ENCODE measurements at regions not wholly inside any gene's neighbourhood (a gene's known extent, or its start where the extent isn't known, plus 50 kb on each side); places are given as distances from the start of the nearest gene placed in this dataset.

DNA sequence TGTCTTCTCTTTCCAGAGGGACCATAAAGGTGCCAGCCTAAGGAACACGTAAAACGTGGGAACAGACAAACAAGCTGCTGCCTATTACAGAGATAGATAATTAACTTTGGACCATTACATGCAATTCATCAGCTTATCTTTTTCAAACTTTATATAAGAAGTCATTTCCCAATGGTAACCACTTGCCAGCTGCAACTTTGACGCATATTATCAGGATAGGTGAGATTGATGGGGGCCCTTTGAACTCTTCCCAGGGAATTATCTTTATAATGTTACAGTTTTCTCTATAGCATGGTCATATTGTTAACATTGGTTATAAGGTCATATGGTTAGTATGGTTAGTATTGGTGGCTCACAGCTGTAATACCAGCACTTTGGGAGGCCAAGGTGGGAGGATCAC is 94.1 kb upstream of the BMP2K start:
- Histone ChIP-seq H3K9ac (ENCODE audit: low read depth, low read length) (no peak overlapping the region), H3K36me3 (ENCODE audit: insufficient read depth, low read length) (no peaks in the 10 kb centered on the region), H2AFZ (ENCODE audit: low read depth, low read length) (no peak overlapping the region), H3K79me2 (ENCODE audit: insufficient read depth, low read length) (no peaks in the 10 kb centered on the region), H3K4me1 (ENCODE audit: insufficient read depth, low read length) (no peaks in the 10 kb centered on the region), H3K27me3 (ENCODE audit: insufficient read depth, low read length, poor library complexity) (no peaks in the 10 kb centered on the region), H3K4me3 (ENCODE audit: low read depth in 1 of 2, low read length in 2 of 2) (no peak overlapping the region), H4K20me1 (ENCODE audit: insufficient read depth, low read length) (no peaks in the 10 kb centered on the region), H3K27ac (ENCODE audit: low read length) (no peak overlapping the region), H3K4me2 (ENCODE audit: insufficient read depth, low read length) (no peak overlapping the region), H3K9me3 (ENCODE audit: insufficient read depth, low read length, severe bottlenecking) (no peaks in the 10 kb centered on the region)
- DNase-seq (no peak), ATAC-seq (ENCODE audit: insufficient read depth, low read depth) (no peak)
- TF ChIP-seq EZH2 (IDR thresholded peaks at IDR 0.05; ENCODE audit: borderline replicate concordance, low read depth, low read length, severe bottlenecking): no peak
- TF ChIP-seq, protein P1, sequence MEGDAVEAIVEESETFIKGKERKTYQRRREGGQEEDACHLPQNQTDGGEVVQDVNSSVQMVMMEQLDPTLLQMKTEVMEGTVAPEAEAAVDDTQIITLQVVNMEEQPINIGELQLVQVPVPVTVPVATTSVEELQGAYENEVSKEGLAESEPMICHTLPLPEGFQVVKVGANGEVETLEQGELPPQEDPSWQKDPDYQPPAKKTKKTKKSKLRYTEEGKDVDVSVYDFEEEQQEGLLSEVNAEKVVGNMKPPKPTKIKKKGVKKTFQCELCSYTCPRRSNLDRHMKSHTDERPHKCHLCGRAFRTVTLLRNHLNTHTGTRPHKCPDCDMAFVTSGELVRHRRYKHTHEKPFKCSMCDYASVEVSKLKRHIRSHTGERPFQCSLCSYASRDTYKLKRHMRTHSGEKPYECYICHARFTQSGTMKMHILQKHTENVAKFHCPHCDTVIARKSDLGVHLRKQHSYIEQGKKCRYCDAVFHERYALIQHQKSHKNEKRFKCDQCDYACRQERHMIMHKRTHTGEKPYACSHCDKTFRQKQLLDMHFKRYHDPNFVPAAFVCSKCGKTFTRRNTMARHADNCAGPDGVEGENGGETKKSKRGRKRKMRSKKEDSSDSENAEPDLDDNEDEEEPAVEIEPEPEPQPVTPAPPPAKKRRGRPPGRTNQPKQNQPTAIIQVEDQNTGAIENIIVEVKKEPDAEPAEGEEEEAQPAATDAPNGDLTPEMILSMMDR (IDR thresholded peaks at IDR 0.05; ENCODE audit: borderline replicate concordance, extremely low read depth, low read length, poor library complexity, severe bottlenecking): no peak

GRCh38 chr4:78683352-78683751 is 92.8 kb upstream of the BMP2K start:
- ATAC-seq (ENCODE audit: insufficient read depth, low read depth): no peak
- no peaks in the 10 kb centered on the region for H4K20me1 ChIP-seq (ENCODE audit: insufficient read depth, low read length)
- H3K27ac ChIP-seq (ENCODE audit: low read length): no peak overlapping the region
- no peak for DNase-seq
- no peak overlapping the region for H3K4me2 ChIP-seq (ENCODE audit: insufficient read depth, low read length)
- TF ChIP-seq, protein P1 (IDR thresholded peaks at IDR 0.05; ENCODE audit: borderline replicate concordance, extremely low read depth, low read length, poor library complexity, severe bottlenecking): no peak
- TF ChIP-seq EZH2 (IDR thresholded peaks at IDR 0.05; ENCODE audit: borderline replicate concordance, low read depth, low read length, severe bottlenecking): no peak
- H3K4me1 ChIP-seq (ENCODE audit: insufficient read depth, low read length): no peaks in the 10 kb centered on the region
- H3K27me3 ChIP-seq (ENCODE audit: insufficient read depth, low read length, poor library complexity): no peaks in the 10 kb centered on the region
- H3K9me3 ChIP-seq (ENCODE audit: insufficient read depth, low read length, severe bottlenecking): no peaks in the 10 kb centered on the region
- no peak overlapping the region for H3K4me3 ChIP-seq (ENCODE audit: low read depth in 1 of 2, low read length in 2 of 2)
- H2AFZ ChIP-seq (ENCODE audit: low read depth, low read length): no peak overlapping the region
- no peak overlapping the region for H3K9ac ChIP-seq (ENCODE audit: low read depth, low read length)
- no peaks in the 10 kb centered on the region for H3K36me3 ChIP-seq (ENCODE audit: insufficient read depth, low read length)
- no peaks in the 10 kb centered on the region for H3K79me2 ChIP-seq (ENCODE audit: insufficient read depth, low read length)

DNA sequence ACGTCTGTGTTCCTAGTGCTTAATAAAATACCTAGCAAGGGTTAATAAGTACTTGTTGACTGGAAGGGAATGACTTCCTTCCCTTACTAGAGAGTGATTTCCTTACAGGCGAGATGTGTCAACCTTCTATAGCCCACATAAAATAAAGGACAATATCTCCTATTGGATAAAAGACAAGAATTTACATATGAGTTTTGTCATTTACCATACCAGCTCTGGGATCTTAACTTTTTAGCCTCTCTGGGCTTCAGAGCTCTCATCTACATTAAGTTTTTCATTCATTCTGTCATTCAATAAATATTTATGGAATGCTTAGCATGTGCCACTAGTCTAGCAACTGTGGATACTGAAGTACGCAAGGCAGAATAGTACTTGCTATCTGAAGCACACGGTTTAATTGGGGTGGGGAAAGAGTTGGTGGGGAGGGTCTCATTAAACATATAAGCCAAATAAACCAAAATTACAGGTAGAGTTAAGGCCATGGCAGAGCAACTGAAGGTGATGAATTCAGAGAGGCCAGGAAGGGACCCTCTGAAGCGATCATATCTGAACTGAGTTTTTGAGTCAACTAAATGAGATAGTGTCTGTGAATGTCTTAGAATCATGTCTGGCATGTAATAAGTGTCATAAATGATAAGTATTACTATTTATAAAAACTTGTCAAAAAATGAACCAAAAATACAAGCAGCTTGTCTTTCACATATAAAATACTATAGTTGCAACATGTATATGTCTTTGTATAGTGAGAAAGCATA is 91.6 kb upstream of the BMP2K start:
- Histone ChIP-seq H3K27ac (ENCODE audit: low read length) (no peak overlapping the region), H3K9ac (ENCODE audit: low read depth, low read length) (no peak overlapping the region), H3K4me3 (ENCODE audit: low read depth in 1 of 2, low read length in 2 of 2) (no peak overlapping the region), H3K4me1 (ENCODE audit: insufficient read depth, low read length) (no peaks in the 10 kb centered on the region), H3K27me3 (ENCODE audit: insufficient read depth, low read length, poor library complexity) (no peaks in the 10 kb centered on the region), H3K79me2 (ENCODE audit: insufficient read depth, low read length) (no peaks in the 10 kb centered on the region), H3K4me2 (ENCODE audit: insufficient read depth, low read length) (no peak overlapping the region), H3K36me3 (ENCODE audit: insufficient read depth, low read length) (no peaks in the 10 kb centered on the region), H4K20me1 (ENCODE audit: insufficient read depth, low read length) (no peaks in the 10 kb centered on the region), H2AFZ (ENCODE audit: low read depth, low read length) (no peak overlapping the region), H3K9me3 (ENCODE audit: insufficient read depth, low read length, severe bottlenecking) (no peaks in the 10 kb centered on the region)
- ATAC-seq (ENCODE audit: insufficient read depth, low read depth): no peak
- TF ChIP-seq, protein P1 (IDR thresholded peaks at IDR 0.05; ENCODE audit: borderline replicate concordance, extremely low read depth, low read length, poor library complexity, severe bottlenecking): no peak
- no peak for DNase-seq

Data from DND-41 (cell line).